ENCODE measurements at regions not wholly inside any gene's neighbourhood (a gene's known extent, or its start where the extent isn't known, plus 50 kb on each side); places are given as distances from the start of the nearest gene placed in this dataset.
"Not testable (repeated sequence)": the region's sequence is repeated elsewhere in the genome, so short reads cannot be mapped to it uniquely, and the experiment has no call there.

- no peak overlapping the region for H3K27ac Mint-ChIP-seq
- H3K4me1 Mint-ChIP-seq (ENCODE audit: unreplicated experiment) = no peaks in the 10 kb centered on the region
- peaks cover 5% of the 10 kb centered on the region for H3K9me3 Mint-ChIP-seq
- no peak for DNase-seq (ENCODE audit: extremely low spot score, unreplicated experiment)
- H3K4me3 Mint-ChIP-seq = no peak overlapping the region
- no peaks in the 10 kb centered on the region for H3K36me3 Mint-ChIP-seq
- H3K27me3 Mint-ChIP-seq = no peaks in the 10 kb centered on the region
- TF ChIP-seq CTCF (conservative IDR thresholded peaks at IDR 0.05) = no peak
Measured at GRCh38 chr6:103820148-103820547, 1039.6 kb downstream of the HACE1 start.

- H3K36me3 Mint-ChIP-seq = no peaks in the 10 kb centered on the region
- H3K27ac Mint-ChIP-seq = no peak overlapping the region
Measured at GRCh38 chr6:103819509-103819908, 1040.2 kb downstream of the HACE1 start.

GRCh38 chr6:103812970-103813369, 1046.7 kb downstream of the HACE1 start:
- H3K4me1 Mint-ChIP-seq (ENCODE audit: unreplicated experiment) = no peaks in the 10 kb centered on the region
- TF ChIP-seq CTCF (conservative IDR thresholded peaks at IDR 0.05) = no peak
- DNase-seq (ENCODE audit: extremely low spot score, unreplicated experiment) = no peak
- H3K27ac Mint-ChIP-seq = no peak overlapping the region
- peaks cover 7% of the 10 kb centered on the region for H3K9me3 Mint-ChIP-seq
- no peaks in the 10 kb centered on the region for H3K27me3 Mint-ChIP-seq
- H3K36me3 Mint-ChIP-seq = no peaks in the 10 kb centered on the region
- no peak overlapping the region for H3K4me3 Mint-ChIP-seq

More at GRCh38 chr6:103819509-103819908, 1040.2 kb downstream of the HACE1 start:
- Mint-ChIP-seq H3K27me3 (no peaks in the 10 kb centered on the region), H3K4me3 (no peak overlapping the region), H3K4me1 (ENCODE audit: unreplicated experiment) (no peaks in the 10 kb centered on the region), H3K9me3 (peaks cover 5% of the 10 kb centered on the region)
- no peak for TF ChIP-seq CTCF (conservative IDR thresholded peaks at IDR 0.05)
- no peak for DNase-seq (ENCODE audit: extremely low spot score, unreplicated experiment)

- H3K4me3 Mint-ChIP-seq; DNase-seq (ENCODE audit: extremely low spot score, unreplicated experiment); H3K36me3 Mint-ChIP-seq: not testable (repeated sequence)
Measured at GRCh38 chr6:103801901-103802479, 1057.7 kb downstream of the HACE1 start.

GRCh38 chr6:103799971-103800670, 1059.6 kb downstream of the HACE1 start:
- H3K9me3 Mint-ChIP-seq = no peaks in the 10 kb centered on the region
- peaks cover 8% of the 10 kb centered on the region for H3K27me3 Mint-ChIP-seq
- no peak for TF ChIP-seq CTCF (conservative IDR thresholded peaks at IDR 0.05)
- DNase-seq (ENCODE audit: extremely low spot score, unreplicated experiment) = no peak
- H3K36me3 Mint-ChIP-seq = no peaks in the 10 kb centered on the region
- no peak overlapping the region for H3K4me3 Mint-ChIP-seq
- H3K27ac Mint-ChIP-seq = no peak overlapping the region
- H3K4me1 Mint-ChIP-seq (ENCODE audit: unreplicated experiment) = peaks cover 3% of the 10 kb centered on the region

More at GRCh38 chr6:103801901-103802479, 1057.7 kb downstream of the HACE1 start:
- H3K4me1 Mint-ChIP-seq (ENCODE audit: unreplicated experiment); H3K27me3 Mint-ChIP-seq; H3K27ac Mint-ChIP-seq; H3K9me3 Mint-ChIP-seq: not testable (repeated sequence)

GRCh38 chr6:103798166-103798565, 1061.6 kb downstream of the HACE1 start:
- no peak for TF ChIP-seq CTCF (conservative IDR thresholded peaks at IDR 0.05)
- H3K9me3 Mint-ChIP-seq = no peaks in the 10 kb centered on the region
- H3K27me3 Mint-ChIP-seq = peaks cover 4% of the 10 kb centered on the region
- no peaks in the 10 kb centered on the region for H3K36me3 Mint-ChIP-seq
- no peak overlapping the region for H3K4me3 Mint-ChIP-seq
- no peak for DNase-seq (ENCODE audit: extremely low spot score, unreplicated experiment)
- H3K4me1 Mint-ChIP-seq (ENCODE audit: unreplicated experiment) = peaks cover 3% of the 10 kb centered on the region
- H3K27ac Mint-ChIP-seq = no peak overlapping the region

All from type B pancreatic cell (in vitro differentiated cells).